GM19395 (cell line): ENCODE measurements at regions not wholly inside any gene's neighbourhood (a gene's known extent, or its start where the extent isn't known, plus 50 kb on each side); places are given as distances from the start of the nearest gene placed in this dataset.

Source experiments
- ATAC-seq: cut with Tn5 transposase; IDR thresholded peaks from one replicate; pipeline ENCODE4 v1.9.1; 2021; ENCODE audit warnings: mild to moderate bottlenecking, moderate library complexity; ENCODE audit not compliant: unreplicated experiment

- no peak for ATAC-seq
These were observed 98.5 kb upstream of the ZFP64 start for GRCh38 chr20:52289956-52290565.

DNA sequence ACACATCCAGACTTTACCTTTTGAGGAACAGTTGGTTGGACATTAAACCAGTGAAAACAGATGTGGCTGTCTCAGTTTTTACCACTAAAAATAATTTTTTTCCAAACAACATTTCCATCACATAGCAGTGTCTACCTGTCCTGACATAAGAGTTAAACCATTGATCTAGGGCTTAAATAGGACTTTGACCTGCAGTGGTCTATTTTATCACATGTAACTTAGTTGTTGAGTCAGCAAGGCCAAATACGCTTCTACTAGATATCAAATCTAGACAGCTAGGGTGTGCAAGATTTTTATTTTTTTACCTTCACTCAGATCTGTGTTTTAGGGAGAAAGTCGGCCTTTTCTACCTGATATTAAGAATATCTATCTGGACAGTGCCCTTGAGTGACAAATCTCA is 88.8 kb upstream of the ZFP64 start:
- ATAC-seq: no peak

GRCh38 chr20:52279706-52280105 is 88.1 kb upstream of the ZFP64 start:
- ATAC-seq: no peak

DNA sequence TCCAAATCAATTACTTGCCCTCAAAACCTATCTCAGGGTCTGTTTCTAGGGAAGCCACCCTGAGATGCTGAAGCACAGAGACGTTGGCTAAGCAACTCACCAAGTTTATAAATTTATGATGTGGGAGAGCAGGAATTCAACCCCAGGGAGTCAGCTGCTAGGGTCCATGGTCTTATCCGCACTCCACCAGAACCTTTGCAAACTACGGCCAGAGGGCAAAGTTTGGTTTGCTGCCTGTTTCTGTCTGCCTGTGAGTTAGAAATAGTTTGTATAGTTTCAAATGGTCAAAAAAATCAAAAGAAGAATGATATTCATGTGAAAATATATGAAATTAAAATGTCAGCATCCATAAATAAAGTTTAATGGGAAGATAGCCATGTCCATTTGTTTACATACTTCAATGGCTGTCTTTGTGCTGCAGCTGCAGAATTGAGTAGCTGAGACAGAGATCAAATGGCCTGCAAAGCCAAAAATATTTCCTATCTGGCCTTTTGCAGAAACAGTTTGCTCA is 83.7 kb upstream of the ZFP64 start:
- ATAC-seq: no peak

DNA sequence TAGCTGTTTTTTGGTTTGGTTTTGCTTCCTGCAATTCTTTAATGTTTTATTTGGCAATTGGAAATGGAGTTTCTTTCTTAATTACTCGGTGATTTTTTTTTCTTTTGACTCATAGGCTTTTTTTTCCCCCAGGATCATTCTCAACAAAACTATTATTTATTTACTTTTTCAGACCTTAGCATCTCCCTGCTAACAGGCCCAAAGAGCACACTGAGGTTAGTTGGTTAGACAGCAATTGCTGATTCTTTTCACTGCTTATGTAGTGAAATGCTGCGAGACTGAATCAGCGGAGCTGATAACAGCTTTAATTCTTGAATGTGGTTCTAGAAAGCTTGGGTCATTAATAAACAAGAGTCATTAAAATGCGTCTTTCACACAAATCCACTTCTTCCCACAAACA is 79.1 kb upstream of the ZFP64 start:
- no peak for ATAC-seq

DNA sequence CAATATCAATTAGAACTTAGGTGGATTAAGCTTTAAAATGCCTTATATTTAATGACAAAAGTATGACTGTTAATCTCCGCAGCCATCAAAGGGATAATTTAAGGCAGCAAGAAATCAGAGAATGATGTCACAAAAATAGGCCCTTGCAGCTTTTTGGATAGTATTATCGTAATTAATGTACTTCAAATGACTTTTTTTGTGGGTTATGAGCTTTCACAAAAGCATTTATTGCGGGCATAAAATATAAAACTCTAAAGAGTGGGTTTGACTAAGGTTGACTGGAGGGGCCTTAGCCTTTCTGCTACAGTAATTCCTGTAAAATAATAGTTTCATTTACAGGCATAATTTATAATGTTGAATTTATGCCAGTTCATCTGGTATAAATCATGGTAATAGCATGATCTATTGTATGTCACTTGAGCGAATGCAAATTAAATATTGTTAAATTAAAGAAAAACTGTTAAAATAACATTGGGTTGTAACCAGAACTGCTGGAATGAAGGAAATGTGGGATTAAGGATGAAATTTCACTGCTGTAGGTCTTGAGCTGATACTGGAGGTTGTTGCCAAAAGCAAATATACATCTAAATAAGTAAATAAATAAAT is 78.5 kb upstream of the ZFP64 start:
- no peak for ATAC-seq

DNA sequence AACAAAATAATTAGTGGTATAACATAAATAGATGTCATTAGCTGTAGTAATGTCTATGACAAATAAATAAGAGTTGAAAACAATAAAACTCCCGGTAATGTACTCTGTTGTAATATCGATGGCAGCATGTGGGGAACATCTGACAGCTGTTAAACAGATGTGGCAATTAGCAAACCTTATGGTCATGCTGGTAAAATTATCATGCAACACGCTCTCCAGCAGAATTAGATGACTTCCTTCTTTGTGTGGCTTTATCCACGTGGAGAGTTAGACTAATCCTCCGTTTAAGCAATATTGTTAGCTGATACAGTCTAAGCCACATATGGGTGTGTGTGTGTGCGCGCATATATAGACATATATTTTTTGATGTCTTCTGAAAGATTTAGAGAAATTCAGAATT is 77.7 kb upstream of the ZFP64 start:
- no peak for ATAC-seq

DNA sequence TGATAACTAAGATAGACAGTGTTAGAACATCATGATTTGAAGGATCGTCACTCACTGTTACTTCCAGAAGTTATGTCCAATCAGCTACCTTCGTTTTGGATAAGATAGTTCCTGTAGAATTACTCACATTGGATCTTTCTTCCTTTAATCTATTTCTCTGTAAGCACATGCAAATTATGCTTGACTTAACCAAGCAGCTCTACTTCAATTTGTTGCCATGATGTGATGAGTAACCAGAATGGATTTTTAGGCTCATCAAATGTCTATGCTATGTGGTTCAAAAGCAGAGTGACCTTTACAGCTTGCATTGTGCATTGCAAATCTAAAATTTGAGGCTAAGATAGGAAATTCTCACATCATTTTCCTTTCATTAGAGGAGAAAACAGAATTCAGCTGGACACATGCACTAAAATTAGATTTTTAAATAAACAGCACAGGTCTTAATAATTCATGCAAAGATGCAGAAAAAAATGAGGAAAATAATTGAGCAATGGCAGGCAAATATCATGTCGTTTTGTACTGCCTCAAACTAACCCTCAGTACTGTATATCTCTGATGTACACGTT is 76.7 kb upstream of the ZFP64 start:
- ATAC-seq: no peak

DNA sequence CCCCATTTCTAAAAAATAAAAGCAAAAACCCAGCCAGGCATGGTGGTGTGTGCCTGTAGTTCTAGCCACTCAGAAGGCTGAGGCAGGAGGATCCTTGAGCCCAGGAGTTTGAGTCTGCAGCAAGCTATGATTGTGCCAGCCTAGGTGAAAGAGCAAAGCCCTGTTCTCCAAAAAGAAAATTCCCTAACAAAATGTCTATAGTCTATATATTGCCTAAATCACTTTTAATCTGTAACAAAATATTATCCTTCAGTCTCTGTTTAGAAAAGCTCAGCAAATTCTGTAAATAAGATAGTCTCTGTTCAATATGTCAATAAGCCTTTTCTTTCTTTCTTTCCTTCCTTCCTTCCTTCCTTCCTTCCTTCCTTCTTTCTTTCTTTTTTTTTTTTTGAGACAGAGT is 75.8 kb upstream of the ZFP64 start:
- ATAC-seq: no peak

DNA sequence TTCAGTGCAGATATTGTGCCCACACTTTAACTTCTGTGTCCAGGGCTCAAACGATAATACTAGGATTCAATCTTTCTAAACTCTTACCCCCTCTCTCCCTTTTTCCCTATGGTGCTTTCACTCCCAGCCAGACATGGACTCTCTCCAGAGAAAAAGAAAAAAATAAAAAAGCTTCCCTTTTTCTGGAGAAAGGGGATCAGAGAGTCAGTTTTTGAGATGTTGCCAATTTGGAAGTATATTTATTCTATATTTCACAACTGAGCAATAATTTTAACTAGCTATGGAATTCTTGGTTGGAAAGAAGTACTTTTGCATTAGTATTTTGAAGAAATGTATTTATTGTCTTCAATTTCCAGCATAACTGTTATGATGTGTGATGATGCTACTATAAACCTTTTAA is 72.2 kb upstream of the ZFP64 start:
- ATAC-seq: no peak

GRCh38 chr20:52261792-52262191 is 70.2 kb upstream of the ZFP64 start:
- no peak for ATAC-seq

GRCh38 chr20:52259295-52259694 is 67.7 kb upstream of the ZFP64 start:
- ATAC-seq: no peak

- no peak for ATAC-seq
These were observed 64.9 kb upstream of the ZFP64 start for GRCh38 chr20:52256454-52256853.

GRCh38 chr20:52252664-52253063 is 61.1 kb upstream of the ZFP64 start:
- ATAC-seq: no peak

GRCh38 chr20:52251827-52252226 is 60.2 kb upstream of the ZFP64 start:
- ATAC-seq: no peak

GRCh38 chr20:52251136-52251700 is 59.6 kb upstream of the ZFP64 start:
- no peak for ATAC-seq

DNA sequence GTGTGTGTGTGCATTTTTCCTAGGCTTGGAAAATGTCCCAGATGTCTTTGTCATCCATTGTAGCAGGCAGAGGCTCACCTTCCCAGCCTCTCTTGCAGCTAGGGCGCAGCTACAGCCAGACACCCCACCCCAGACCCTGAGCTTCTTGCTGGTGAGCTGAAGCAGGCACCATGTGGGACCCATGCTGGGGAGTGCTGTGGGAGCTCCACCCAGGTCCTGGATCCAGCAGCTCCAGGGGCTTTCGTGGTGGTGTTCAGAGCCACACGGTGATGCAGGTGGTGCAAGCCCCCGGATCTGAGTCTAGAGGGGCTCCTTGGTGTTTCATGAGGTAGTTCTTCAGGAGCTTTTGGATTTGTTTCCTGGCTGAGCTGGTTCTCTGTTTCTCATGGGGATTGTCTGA is 56.0 kb upstream of the ZFP64 start:
- ATAC-seq: no peak

DNA sequence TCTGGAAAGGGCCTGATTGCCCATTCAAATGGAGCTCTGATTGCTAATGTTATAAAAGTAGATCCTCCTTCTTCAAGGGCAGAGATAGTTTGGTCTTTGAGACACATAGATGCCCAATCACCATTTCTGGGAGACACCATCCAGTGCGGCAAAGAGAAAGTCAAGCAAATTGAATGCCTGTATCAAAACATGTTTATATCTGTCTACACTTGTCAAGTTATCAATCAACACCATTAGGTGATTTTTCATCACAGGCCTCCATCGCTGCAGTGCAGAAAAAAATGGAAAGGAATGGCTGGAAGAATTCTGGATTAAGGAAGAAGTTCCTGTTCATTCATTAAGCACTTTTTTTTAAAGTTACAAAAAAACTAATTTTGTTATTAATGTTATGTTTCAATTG is 54.8 kb upstream of the ZFP64 start:
- no peak for ATAC-seq

DNA sequence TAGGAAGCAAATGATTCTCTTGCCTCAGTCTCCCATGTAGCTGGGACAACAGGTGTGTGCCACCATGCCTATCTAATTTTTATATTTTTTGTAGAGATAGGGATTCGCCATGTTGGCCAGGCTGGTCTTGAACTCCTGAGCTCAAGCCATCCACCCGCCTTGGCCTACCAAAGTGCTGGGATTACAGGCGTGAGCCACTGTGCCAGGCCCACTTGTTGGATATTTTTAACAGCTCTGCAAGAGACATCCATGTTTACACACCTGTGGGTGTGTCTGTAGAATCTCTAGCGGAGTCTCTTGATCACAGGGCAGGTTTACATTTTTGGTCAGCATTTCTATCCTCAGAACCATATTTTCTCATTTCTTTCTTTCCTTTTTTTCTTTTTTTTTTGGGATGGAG is 53.1 kb upstream of the ZFP64 start:
- no peak for ATAC-seq

DNA sequence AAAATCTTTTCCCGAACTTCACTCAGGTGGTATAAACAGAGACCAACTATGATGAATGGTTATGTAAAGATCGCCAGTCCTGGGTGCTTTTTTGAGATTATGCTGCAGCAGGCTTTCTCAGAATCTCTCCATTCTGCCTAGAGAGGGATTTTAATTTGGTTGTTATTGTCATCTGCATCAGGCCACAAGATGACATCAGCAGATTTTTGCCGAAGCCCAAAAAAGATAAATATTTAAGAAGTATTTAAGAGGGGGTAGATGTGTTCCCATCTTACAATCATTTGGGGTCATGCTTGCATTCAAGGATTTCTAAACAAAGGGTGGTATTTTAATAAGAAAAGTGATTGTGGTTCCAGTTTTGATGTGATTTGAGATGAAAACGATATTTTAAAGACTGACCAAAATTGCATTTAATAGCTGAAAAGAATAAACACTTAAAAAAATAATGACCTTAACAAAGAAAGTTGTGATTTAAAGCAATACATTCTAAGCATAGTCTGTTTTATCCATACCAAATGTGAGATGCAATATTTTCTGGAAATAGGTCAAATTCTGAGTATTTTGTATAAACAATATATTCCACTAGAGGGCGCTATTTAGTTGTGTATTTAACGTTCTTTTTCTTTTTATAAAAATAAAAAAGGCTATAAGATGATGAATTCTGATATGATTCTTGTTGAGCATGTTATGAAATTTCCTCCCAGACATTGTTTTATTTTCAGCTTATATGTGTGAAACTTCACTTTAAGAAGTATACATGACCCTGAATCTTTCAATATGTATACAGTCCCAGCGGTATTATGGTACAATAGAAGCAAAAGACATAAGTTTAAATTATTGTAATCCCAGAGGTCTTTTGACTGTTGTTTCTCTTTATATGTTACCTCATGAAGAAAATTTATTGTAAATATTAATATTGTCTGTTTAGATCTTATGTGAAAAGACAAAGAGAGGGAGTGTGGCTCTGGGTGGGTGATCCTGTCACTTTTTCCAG is 51.0 kb upstream of the ZFP64 start:
- no peak for ATAC-seq
